Motor neuron (in vitro differentiated cells): ENCODE measurements at regions not wholly inside any gene's neighbourhood (a gene's known extent, or its start where the extent isn't known, plus 50 kb on each side); places are given as distances from the start of the nearest gene placed in this dataset.

ENCODE experiments used
- ATAC-seq, 8 experiments: fragments of 200-7000 bp; cut with Tn5 transposase; replicated peaks in 6 of 8; 2 replicates each; pipeline ENCODE4 v1.8.0; 2021; ENCODE audit warnings: mild to moderate bottlenecking in 8 of 8, moderate library complexity in 8 of 8
- H3K27ac ChIP-seq, 2 donors: fragments of 250-450 bp; sonication (Bioruptor Pico); 2 replicates each; pipeline ENCODE4 v1.9.0; 2021; ENCODE audit warnings: antibody characterized with exemption in 2 of 2, mild to moderate bottlenecking in 2 of 2, moderate library complexity in 1 of 2
- H3K4me1 ChIP-seq, 2 donors: fragments of 250-450 bp; sonication (Bioruptor Pico); replicated peaks in 1 of 2; 2 replicates each; pipeline ENCODE4 v1.6.1; 2021; ENCODE audit warnings: antibody characterized with exemption in 2 of 2, mild to moderate bottlenecking in 2 of 2, moderate library complexity in 1 of 2
- H3K4me3 ChIP-seq, 5 donors: fragments of 250-450 bp; sonication (Bioruptor Pico); 2 replicates each; pipeline ENCODE4 v1.9.0; 2021; ENCODE audit warnings: antibody characterized with exemption in 5 of 5, mild to moderate bottlenecking in 5 of 5, moderate library complexity in 4 of 5
- WGBS, 10 experiments: fragments of 450-650 bp; shearing (Covaris generic); methylation state at CpG; one replicate each; pipeline ENCODE4 v1.0.0; 2022; 5-methylcytosine and 5-hydroxymethylcytosine counted together
- in situ Hi-C, 9 experiments: fragments of 400-800 bp; cut with MboI; loops; one replicate each; pipeline ENCODE4 v1.15.0; 2021; ENCODE audit warnings: low sequenced_read_pairs in 9 of 9, low pct_unique_long_range_greater_than_20kb in 2 of 9; ENCODE audit not compliant: unreplicated experiment in 9 of 9

- Histone ChIP-seq H3K27ac (no peak overlapping the region), H3K4me1 (peaks cover 3 to 21% of the 10 kb centered on the region in 2 donors), H3K4me3 (no peak overlapping the region)
- no peak for ATAC-seq
- in situ Hi-C loops = no loop called here
- WGBS, 10 experiments = 17 to 100% (median 40%) methylated on average over 1 to 3 of the region's 3 CpGs; no CpG with 5 or more reads in 2 of the 10 experiments
Observed at GRCh38 chr9:99393993-99394392, 171.9 kb downstream of the SEC61B start.

- peaks cover 0 to 4% of the 10 kb centered on the region in 2 donors for H3K4me1 ChIP-seq
- ATAC-seq = no peak
- 58 to 100% (median 100%) methylated on average over 1 to 2 of the region's 2 CpGs; no CpG with 5 or more reads in 2 of the 10 experiments for WGBS, 10 experiments
- H3K27ac ChIP-seq = no peak overlapping the region
- in situ Hi-C loops = no loop called here
- H3K4me3 ChIP-seq = no peak overlapping the region
Observed at GRCh38 chr9:99398241-99398640, 176.2 kb downstream of the SEC61B start.

- WGBS, 10 experiments = 72 to 100% (median 88%) methylated on average over 1 to 4 of the region's 5 CpGs; no CpG with 5 or more reads in 4 of the 10 experiments
- no peak for ATAC-seq
- Histone ChIP-seq H3K27ac (no peak overlapping the region), H3K4me3 (no peak overlapping the region), H3K4me1 (peaks cover 0 to 4% of the 10 kb centered on the region in 2 donors)
- in situ Hi-C loops = no loop called here
Observed at GRCh38 chr9:99399474-99399873, 177.4 kb downstream of the SEC61B start.

- Histone ChIP-seq H3K4me1 (peaks cover 0 to 4% of the 10 kb centered on the region in 2 donors), H3K4me3 (no peak overlapping the region), H3K27ac (no peak overlapping the region)
- in situ Hi-C loops = no loop called here
- peak in 3 of 8 experiments; percentile 81 to 94 (median 88) for ATAC-seq
- 0 to 100% (median 82%) methylated on average over 1 to 3 of the region's 5 CpGs; no CpG with 5 or more reads in 4 of the 10 experiments for WGBS, 10 experiments
Observed at GRCh38 chr9:99400184-99400731, 178.2 kb downstream of the SEC61B start.

GRCh38 chr9:99401680-99402504, 179.8 kb downstream of the SEC61B start:
- in situ Hi-C loops = no loop called here
- Histone ChIP-seq H3K4me3 (no peak overlapping the region), H3K4me1 (peaks cover 0 to 4% of the 10 kb centered on the region in 2 donors), H3K27ac (no peak overlapping the region)
- peak in 2 of 8 experiments; percentile 29 to 82 for ATAC-seq
- WGBS, 10 experiments = 78 to 100% (median 89%) methylated on average over 2 to 3 of the region's 3 CpGs; no CpG with 5 or more reads in 4 of the 10 experiments

GRCh38 chr9:99403371-99403770, 181.3 kb downstream of the SEC61B start:
- in situ Hi-C loops = no loop called here
- 0 to 60% (median 14%) methylated on average over 1 of the region's 1 CpG; no CpG with 5 or more reads in 7 of the 10 experiments for WGBS, 10 experiments
- Histone ChIP-seq H3K4me3 (no peak overlapping the region), H3K27ac (no peak overlapping the region), H3K4me1 (peaks cover 0 to 4% of the 10 kb centered on the region in 2 donors)
- no peak for ATAC-seq

GRCh38 chr9:99405359-99405758, 183.3 kb downstream of the SEC61B start:
- no peak for ATAC-seq
- Histone ChIP-seq H3K4me3 (no peak overlapping the region), H3K27ac (no peak overlapping the region), H3K4me1 (peaks cover 0 to under 1% of the 10 kb centered on the region in 2 donors)
- 14 to 100% (median 100%) methylated on average over 1 to 2 of the region's 2 CpGs for WGBS, 10 experiments
- in situ Hi-C loops = no loop called here

- ATAC-seq = no peak
Observed at GRCh38 chr9:99406939-99407338, 184.9 kb downstream of the SEC61B start.

GRCh38 chr9:99411068-99411467, 189.0 kb downstream of the SEC61B start:
- ATAC-seq = no peak
- WGBS, 10 experiments = 17 to 83% (median 52%) methylated on average over 1 of the region's 1 CpG; no CpG with 5 or more reads in 4 of the 10 experiments
- Histone ChIP-seq H3K27ac (no peak overlapping the region), H3K4me1 (peaks cover 2 to 4% of the 10 kb centered on the region in 2 donors), H3K4me3 (no peak overlapping the region)
- in situ Hi-C loops = no loop called here

More at GRCh38 chr9:99406939-99407338, 184.9 kb downstream of the SEC61B start:
- no peak overlapping the region for H3K27ac ChIP-seq
- no peak overlapping the region for H3K4me3 ChIP-seq
- in situ Hi-C loops = no loop called here
- 0 to 100% (median 70%) methylated on average over 1 to 3 of the region's 4 CpGs; no CpG with 5 or more reads in 2 of the 10 experiments for whole genome bisulfite sequencing, 10 experiments
- H3K4me1 ChIP-seq = peaks cover under 1 to 2% of the 10 kb centered on the region in 2 donors

- peaks cover 2 to 4% of the 10 kb centered on the region in 2 donors for H3K4me1 ChIP-seq
- WGBS, 10 experiments = 37 to 83% (median 59%) methylated on average over 1 to 8 of the region's 8 CpGs
- no peak overlapping the region for H3K4me3 ChIP-seq
- ATAC-seq = peak in 5 of 8 experiments; percentile 47 to 88 (median 78)
- H3K27ac ChIP-seq = no peak overlapping the region
- in situ Hi-C loops = no loop called here
Observed at GRCh38 chr9:99411479-99412115, 189.5 kb downstream of the SEC61B start.

- Histone ChIP-seq H3K4me3 (no peak overlapping the region), H3K27ac (no peak overlapping the region), H3K4me1 (peaks cover 2 to 4% of the 10 kb centered on the region in 2 donors)
- in situ Hi-C loops = no loop called here
- no peak for ATAC-seq
Observed at GRCh38 chr9:99412606-99413005, 190.5 kb downstream of the SEC61B start.

GRCh38 chr9:99414321-99414720, 192.2 kb downstream of the SEC61B start:
- WGBS, 10 experiments = 0 to 100% (median 75%) methylated on average over 1 of the region's 1 CpG; no CpG with 5 or more reads in 4 of the 10 experiments
- ATAC-seq = no peak
- in situ Hi-C loops = no loop called here
- no peak overlapping the region for H3K4me3 ChIP-seq
- H3K4me1 ChIP-seq = peaks cover 10 to 12% of the 10 kb centered on the region in 2 donors
- no peak overlapping the region for H3K27ac ChIP-seq

GRCh38 chr9:99415606-99416005, 193.5 kb downstream of the SEC61B start:
- WGBS, 10 experiments = 61 to 100% (median 87%) methylated on average over 1 to 4 of the region's 4 CpGs; no CpG with 5 or more reads in 1 of the 10 experiments
- no peak overlapping the region for H3K4me3 ChIP-seq
- ATAC-seq = no peak
- in situ Hi-C loops = no loop called here
- peaks cover 13 to 15% of the 10 kb centered on the region in 2 donors for H3K4me1 ChIP-seq
- no peak overlapping the region for H3K27ac ChIP-seq
